ENCODE measurements at regions not wholly inside any gene's neighbourhood (a gene's known extent, or its start where the extent isn't known, plus 50 kb on each side); places are given as distances from the start of the nearest gene placed in this dataset.

GRCh38 chr4:145348291-145348690 lies 133.4 kb upstream of the SMAD1 start:
- H3K9ac ChIP-seq (ENCODE audit: low read length): no peak overlapping the region
- no peak overlapping the region for H3K4me2 ChIP-seq (ENCODE audit: low read length)
- peaks cover 6% of the 10 kb centered on the region for H3K27me3 ChIP-seq (ENCODE audit: low read length)
- ATAC-seq (no peak), DNase-seq (no peak)
- H3K79me2 ChIP-seq (ENCODE audit: low read length): no peaks in the 10 kb centered on the region
- no peaks in the 10 kb centered on the region for H3K9me2 ChIP-seq (replicated peaks; ENCODE audit: low read length)
- H2AFZ ChIP-seq (ENCODE audit: low read length): no peak overlapping the region
- no TSS peak for BruUV-seq (replicated peaks)
- no peaks in the 10 kb centered on the region for H3K9me3 ChIP-seq (ENCODE audit: low read length)
- no peak for TF ChIP-seq CTCF (conservative IDR thresholded peaks at IDR 0.05; ENCODE audit: low read depth, low read length)
- TF ChIP-seq EZH2 (IDR thresholded peaks at IDR 0.05; ENCODE audit: low read length, unreplicated experiment): no peak
- no peak for TF ChIP-seq EZH2phosphoT487 (IDR thresholded peaks at IDR 0.05; ENCODE audit: borderline replicate concordance, low read length)
- intact Hi-C loops (cut with micrococcal nuclease): no loop called here
- H3F3A ChIP-seq (ENCODE audit: low read length, unreplicated experiment): no peaks in the 10 kb centered on the region
- POLR2A ChIA-PET (ENCODE audit: unreplicated experiment): no interaction called here
- H3K4me1 ChIP-seq (ENCODE audit: insufficient read depth, low read length): no peaks in the 10 kb centered on the region
- CTCF ChIA-PET: no interaction called here
- H3K27ac ChIP-seq (ENCODE audit: low read length): no peak overlapping the region
- H3K36me3 ChIP-seq (ENCODE audit: low read depth, low read length): no peaks in the 10 kb centered on the region
- no peak overlapping the region for H3K4me3 ChIP-seq (ENCODE audit: low read length)
- no peaks in the 10 kb centered on the region for H4K20me1 ChIP-seq (ENCODE audit: low read length)

- DNase-seq (no peak), ATAC-seq (no peak)
- no peak overlapping the region for H3K9ac ChIP-seq (ENCODE audit: low read length)
- H3K27ac ChIP-seq (ENCODE audit: low read length): no peak overlapping the region
- no TSS peak for BruUV-seq (replicated peaks)
- H3K4me3 ChIP-seq (ENCODE audit: low read length): no peak overlapping the region
- H3K4me1 ChIP-seq (ENCODE audit: insufficient read depth, low read length): no peaks in the 10 kb centered on the region
- no peaks in the 10 kb centered on the region for H3F3A ChIP-seq (ENCODE audit: low read length, unreplicated experiment)
- CTCF ChIA-PET: no interaction called here
- intact Hi-C loops (cut with micrococcal nuclease): no loop called here
- no peaks in the 10 kb centered on the region for H3K9me3 ChIP-seq (ENCODE audit: low read length)
- H3K4me2 ChIP-seq (ENCODE audit: low read length): no peak overlapping the region
- H3K36me3 ChIP-seq (ENCODE audit: low read depth, low read length): no peaks in the 10 kb centered on the region
- POLR2A ChIA-PET (ENCODE audit: unreplicated experiment): no interaction called here
- no peak for TF ChIP-seq CTCF (conservative IDR thresholded peaks at IDR 0.05; ENCODE audit: low read depth, low read length)
- no peak for TF ChIP-seq EZH2 (IDR thresholded peaks at IDR 0.05; ENCODE audit: low read length, unreplicated experiment)
- no peak for TF ChIP-seq EZH2phosphoT487 (IDR thresholded peaks at IDR 0.05; ENCODE audit: borderline replicate concordance, low read length)
- H2AFZ ChIP-seq (ENCODE audit: low read length): no peak overlapping the region
- H3K79me2 ChIP-seq (ENCODE audit: low read length): no peaks in the 10 kb centered on the region
- peaks cover 4% of the 10 kb centered on the region for H3K27me3 ChIP-seq (ENCODE audit: low read length)
- no peaks in the 10 kb centered on the region for H4K20me1 ChIP-seq (ENCODE audit: low read length)
- H3K9me2 ChIP-seq (replicated peaks; ENCODE audit: low read length): no peaks in the 10 kb centered on the region
Observed at GRCh38 chr4:145347684-145348083, 134.0 kb upstream of the SMAD1 start.

- H3K9me2 ChIP-seq (replicated peaks; ENCODE audit: low read length): no peaks in the 10 kb centered on the region
- H3K36me3 ChIP-seq (ENCODE audit: low read depth, low read length): no peaks in the 10 kb centered on the region
- H3K4me1 ChIP-seq (ENCODE audit: insufficient read depth, low read length): no peaks in the 10 kb centered on the region
- POLR2A ChIA-PET (ENCODE audit: unreplicated experiment): no interaction called here
- TF ChIP-seq EZH2phosphoT487 (IDR thresholded peaks at IDR 0.05; ENCODE audit: borderline replicate concordance, low read length) (no peak), CTCF (conservative IDR thresholded peaks at IDR 0.05; ENCODE audit: low read depth, low read length) (no peak), EZH2 (IDR thresholded peaks at IDR 0.05; ENCODE audit: low read length, unreplicated experiment) (no peak)
- BruUV-seq (replicated peaks): no TSS peak
- H3K79me2 ChIP-seq (ENCODE audit: low read length): no peaks in the 10 kb centered on the region
- H3K27ac ChIP-seq (ENCODE audit: low read length): no peak overlapping the region
- H3K4me2 ChIP-seq (ENCODE audit: low read length): no peak overlapping the region
- ATAC-seq: no peak
- H4K20me1 ChIP-seq (ENCODE audit: low read length): no peaks in the 10 kb centered on the region
- no peak overlapping the region for H3K4me3 ChIP-seq (ENCODE audit: low read length)
- no peak overlapping the region for H3K9ac ChIP-seq (ENCODE audit: low read length)
- CTCF ChIA-PET: no interaction called here
- no peaks in the 10 kb centered on the region for H3K27me3 ChIP-seq (ENCODE audit: low read length)
- no peaks in the 10 kb centered on the region for H3K9me3 ChIP-seq (ENCODE audit: low read length)
- H3F3A ChIP-seq (ENCODE audit: low read length, unreplicated experiment): no peaks in the 10 kb centered on the region
- H2AFZ ChIP-seq (ENCODE audit: low read length): no peak overlapping the region
- no peak for DNase-seq
- intact Hi-C loops (cut with micrococcal nuclease): no loop called here
Observed at GRCh38 chr4:145346081-145346480, 135.6 kb upstream of the SMAD1 start.

Data from PC-3 (cell line).